AG09309 (cell line): ENCODE measurements at regions not wholly inside any gene's neighbourhood (a gene's known extent, or its start where the extent isn't known, plus 50 kb on each side); places are given as distances from the start of the nearest gene placed in this dataset.

ENCODE experiments used
- DNase-seq: peaks from one replicate; pipeline ENCODE4 v3.0.0-alpha.2; 2010; ENCODE audit warnings: low read depth
- H3K4me3 ChIP-seq: 2 replicates; pipeline ENCODE4 v1.5.1; 2011; ENCODE audit warnings: mild to moderate bottlenecking, low read depth, low read length, moderate library complexity; ENCODE audit not compliant: control insufficient read depth
- TF ChIP-seq, protein P1 (sequence below): IDR thresholded peaks from 2 replicates; pipeline ENCODE4 v1.5.1; 2011; ENCODE audit warnings: mild to moderate bottlenecking, low read depth, low read length, inconsistent platforms; ENCODE audit not compliant: insufficient read depth, control insufficient read depth; ENCODE audit errors: missing control alignments

DNA sequence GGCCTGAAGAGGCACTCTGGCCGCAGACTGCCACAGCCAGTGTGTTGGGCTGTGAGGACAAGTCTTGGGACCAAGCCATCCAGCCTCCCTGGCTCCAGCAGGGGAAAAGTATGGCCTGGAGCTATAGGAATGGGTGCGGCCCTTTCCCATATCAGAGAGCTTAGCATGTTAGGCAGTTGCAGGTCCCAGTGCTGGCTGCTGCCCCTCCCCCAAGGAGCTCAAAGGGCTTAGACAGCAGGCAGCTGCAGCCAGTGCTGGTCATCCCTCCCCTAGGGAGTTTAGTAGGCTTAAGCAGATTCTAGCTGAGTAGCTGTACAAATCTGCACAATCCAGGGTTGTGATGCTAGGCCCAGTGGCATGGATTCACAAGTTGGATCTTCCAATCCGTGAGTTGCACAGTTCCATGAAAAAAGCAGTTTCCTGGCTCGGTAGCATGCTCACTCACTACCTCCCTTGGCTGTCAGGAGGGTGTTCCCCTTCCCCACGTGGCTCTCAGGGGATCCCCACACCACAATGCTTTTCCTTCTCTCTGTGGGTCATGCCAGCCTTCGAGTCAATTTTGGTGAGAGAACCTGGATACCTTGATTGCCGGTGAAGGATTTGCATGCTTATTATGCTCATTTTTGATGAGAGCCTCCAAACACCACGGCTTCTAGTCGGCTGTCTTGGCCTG is 1490.8 kb downstream of the BRINP3 start:
- TF ChIP-seq, protein P1, sequence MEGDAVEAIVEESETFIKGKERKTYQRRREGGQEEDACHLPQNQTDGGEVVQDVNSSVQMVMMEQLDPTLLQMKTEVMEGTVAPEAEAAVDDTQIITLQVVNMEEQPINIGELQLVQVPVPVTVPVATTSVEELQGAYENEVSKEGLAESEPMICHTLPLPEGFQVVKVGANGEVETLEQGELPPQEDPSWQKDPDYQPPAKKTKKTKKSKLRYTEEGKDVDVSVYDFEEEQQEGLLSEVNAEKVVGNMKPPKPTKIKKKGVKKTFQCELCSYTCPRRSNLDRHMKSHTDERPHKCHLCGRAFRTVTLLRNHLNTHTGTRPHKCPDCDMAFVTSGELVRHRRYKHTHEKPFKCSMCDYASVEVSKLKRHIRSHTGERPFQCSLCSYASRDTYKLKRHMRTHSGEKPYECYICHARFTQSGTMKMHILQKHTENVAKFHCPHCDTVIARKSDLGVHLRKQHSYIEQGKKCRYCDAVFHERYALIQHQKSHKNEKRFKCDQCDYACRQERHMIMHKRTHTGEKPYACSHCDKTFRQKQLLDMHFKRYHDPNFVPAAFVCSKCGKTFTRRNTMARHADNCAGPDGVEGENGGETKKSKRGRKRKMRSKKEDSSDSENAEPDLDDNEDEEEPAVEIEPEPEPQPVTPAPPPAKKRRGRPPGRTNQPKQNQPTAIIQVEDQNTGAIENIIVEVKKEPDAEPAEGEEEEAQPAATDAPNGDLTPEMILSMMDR = no peak
- DNase-seq = no peak
- H3K4me3 ChIP-seq = no peak overlapping the region

DNA sequence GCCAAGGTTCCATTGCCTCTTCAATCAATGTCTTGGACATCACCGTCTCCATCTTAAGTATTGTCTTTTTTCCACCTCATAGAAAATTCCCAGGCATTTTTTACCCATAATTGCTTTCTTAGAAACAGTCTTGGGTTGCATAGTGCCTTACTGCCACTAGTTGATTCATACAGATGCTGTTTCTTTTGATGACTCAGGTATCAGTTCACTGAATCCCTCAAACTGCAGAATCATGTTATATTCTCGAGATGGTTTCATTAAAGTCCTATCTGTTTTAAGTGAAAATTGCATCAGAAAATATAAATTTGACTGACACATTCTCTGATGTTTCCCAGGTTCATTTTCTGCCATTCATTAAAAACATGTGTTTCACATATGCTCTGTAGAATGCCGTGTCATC is 1489.1 kb downstream of the BRINP3 start:
- TF ChIP-seq, protein P1 = no peak
- no peak overlapping the region for H3K4me3 ChIP-seq
- DNase-seq = no peak

DNA sequence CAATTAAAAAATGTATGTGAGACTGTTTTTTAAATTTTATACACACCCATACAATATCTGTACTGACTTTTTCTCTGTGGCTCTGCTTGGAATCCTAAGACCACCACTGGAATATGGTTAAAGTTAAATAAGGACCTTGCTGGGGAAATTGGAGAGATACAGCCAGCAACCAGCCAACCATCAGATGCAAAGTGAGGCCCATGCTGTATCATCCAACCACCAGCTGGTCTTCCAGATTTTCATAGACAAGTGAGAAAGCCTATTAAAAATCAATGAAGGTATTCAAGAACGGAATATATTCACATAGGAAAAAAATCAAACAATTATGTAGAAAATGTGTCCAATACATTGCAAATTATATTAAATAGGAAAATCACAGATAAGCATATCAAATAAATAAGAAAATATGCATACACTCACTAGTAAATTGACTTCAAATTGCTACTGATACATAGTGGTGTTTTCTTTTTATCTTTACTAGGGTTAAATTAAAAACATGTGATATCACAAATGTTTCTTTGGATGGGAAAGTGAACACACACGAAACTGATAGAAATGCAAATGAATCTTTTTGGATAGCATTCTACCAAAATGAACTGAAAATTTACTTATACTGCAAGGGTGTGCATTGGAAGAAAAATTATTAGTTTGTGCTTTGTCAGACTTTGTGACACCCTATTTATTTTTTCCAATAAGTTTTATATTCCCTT is 1486.3 kb downstream of the BRINP3 start:
- TF ChIP-seq, protein P1 = no peak
- H3K4me3 ChIP-seq = no peak overlapping the region
- DNase-seq = no peak

DNA sequence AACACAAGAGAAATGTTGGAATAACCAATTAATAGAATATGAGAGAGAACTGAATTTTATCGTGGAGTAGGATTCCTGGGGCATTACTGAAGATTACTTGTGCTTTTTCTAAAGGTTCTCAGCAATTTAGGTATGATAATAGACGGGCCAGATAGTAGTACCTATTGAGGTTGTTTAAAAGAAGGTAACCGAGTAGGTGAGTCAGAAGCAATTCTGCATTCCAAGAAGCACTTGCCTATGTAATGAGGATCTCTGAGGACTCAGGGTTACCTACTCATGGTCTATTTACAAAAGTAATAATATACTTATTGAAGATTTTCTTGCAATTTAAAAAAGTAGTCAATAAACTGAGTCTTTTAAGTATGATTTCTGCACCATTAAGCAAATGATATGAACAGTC is 1469.8 kb downstream of the BRINP3 start:
- TF ChIP-seq, protein P1 = no peak
- H3K4me3 ChIP-seq = no peak overlapping the region
- no peak for DNase-seq

DNA sequence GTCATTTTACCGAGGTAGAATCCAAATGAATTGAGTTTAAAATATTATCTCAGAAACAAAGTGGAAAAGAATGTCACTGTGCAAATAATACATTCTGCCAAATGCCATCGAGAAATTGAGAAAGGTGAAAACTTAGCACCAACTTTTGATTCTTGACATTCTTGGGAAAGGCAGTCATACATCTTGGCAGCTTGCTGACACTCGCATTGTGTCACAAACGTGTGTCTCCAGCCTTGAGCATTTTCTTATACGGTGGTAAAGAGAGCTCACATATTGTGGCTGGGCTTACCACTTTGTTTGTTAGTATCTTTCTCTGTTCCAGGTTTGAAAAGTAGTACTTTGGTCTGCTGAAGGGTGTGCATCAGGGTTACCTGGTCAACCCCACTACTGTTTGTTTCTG is 1456.1 kb downstream of the BRINP3 start:
- no peak overlapping the region for H3K4me3 ChIP-seq
- TF ChIP-seq, protein P1 = no peak

DNA sequence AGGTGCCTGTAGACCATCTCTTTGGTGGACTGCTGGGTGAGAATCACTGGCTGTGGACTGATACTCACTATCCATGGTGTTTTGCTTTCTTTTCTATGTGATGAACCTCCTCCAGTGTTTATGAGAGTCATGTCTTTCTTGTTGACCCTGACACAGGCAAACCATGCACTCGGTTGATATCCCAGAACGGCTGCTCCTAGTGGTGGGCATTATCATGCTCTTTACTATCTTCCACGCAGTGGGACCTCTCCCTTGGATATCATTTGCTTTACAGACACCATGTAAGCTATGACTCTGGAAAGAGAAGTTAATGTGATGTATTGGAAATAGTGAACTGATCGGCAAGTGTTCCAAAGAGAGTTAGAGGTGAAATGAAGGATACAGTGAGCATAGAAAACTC is 1455.6 kb downstream of the BRINP3 start:
- DNase-seq = no peak
- H3K4me3 ChIP-seq = no peak overlapping the region
- TF ChIP-seq, protein P1 = no peak

More for the DNA sequence above, 1456.1 kb downstream of the BRINP3 start:
- DNase-seq = no peak

DNA sequence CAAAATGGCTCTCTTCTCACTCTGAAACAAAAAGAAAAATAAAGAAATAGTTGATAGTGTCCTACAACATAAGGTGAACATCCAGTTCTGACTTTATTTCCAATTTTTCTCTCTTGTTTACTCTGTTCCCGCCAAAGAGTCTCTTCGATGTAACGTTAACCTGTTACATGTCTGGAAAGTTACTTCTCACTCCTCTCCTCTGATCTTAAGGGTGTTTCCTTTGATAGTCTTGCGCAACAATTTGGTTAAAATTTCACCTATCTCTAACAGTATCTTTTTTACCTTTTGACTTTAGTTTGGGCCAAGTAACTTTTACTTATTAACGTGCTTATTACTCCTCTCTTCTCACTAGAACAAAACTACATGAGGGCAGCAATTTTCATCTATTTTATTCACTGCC is 1450.2 kb downstream of the BRINP3 start:
- no peak for DNase-seq
- TF ChIP-seq, protein P1 = no peak
- no peak overlapping the region for H3K4me3 ChIP-seq
